ENCODE measurements at regions not wholly inside any gene's neighbourhood (a gene's known extent, or its start where the extent isn't known, plus 50 kb on each side); places are given as distances from the start of the nearest gene placed in this dataset.

GRCh38 chr14:104262515-104263514, 124.4 kb downstream of the KIF26A start (continued):
- TF ChIP-seq E2F5 (CRISPR knock-in tag; IDR thresholded peaks at IDR 0.05) (no peak), FOXP4 (CRISPR knock-in tag; IDR thresholded peaks at IDR 0.05) (no peak), ZNF671 (CRISPR knock-in tag; IDR thresholded peaks at IDR 0.05) (no peak), CTCF (IDR thresholded peaks at IDR 0.05) (no peak), MYBL2 (CRISPR knock-in tag; IDR thresholded peaks at IDR 0.05) (no peak), CBFB (CRISPR knock-in tag; IDR thresholded peaks at IDR 0.05; ENCODE audit: low read depth) (no peak)

- ChIA-PET POLR2A (no interaction called here), CTCF (no interaction called here)
- H3K27me3 Mint-ChIP-seq (ENCODE audit: low read depth), result no peaks in the 10 kb centered on the region; the same call in 1 of the 2 replicates
- H3K4me1 Mint-ChIP-seq, result peaks cover 7% of the 10 kb centered on the region
- DNase-seq (ENCODE audit: low spot score) (peak; percentile 8), ATAC-seq (no peak)
- H3K27ac Mint-ChIP-seq, result no peak overlapping the region
- H3K36me3 Mint-ChIP-seq, result peaks cover 11% of the 10 kb centered on the region
- TF ChIP-seq IRF2 (CRISPR knock-in tag; IDR thresholded peaks at IDR 0.05; ENCODE audit: borderline replicate concordance, low read depth) (no peak), HMGA2 (CRISPR knock-in tag; IDR thresholded peaks at IDR 0.05) (no peak), NFYB (CRISPR knock-in tag; conservative IDR thresholded peaks at IDR 0.05; ENCODE audit: low read depth) (no peak), ELF4 (CRISPR knock-in tag; IDR thresholded peaks at IDR 0.05; ENCODE audit: low read depth) (no peak), ZNF317 (CRISPR knock-in tag; IDR thresholded peaks at IDR 0.05; ENCODE audit: borderline replicate concordance, low read depth) (no peak), CREM (CRISPR knock-in tag; IDR thresholded peaks at IDR 0.05) (no peak), CBFB (CRISPR knock-in tag; IDR thresholded peaks at IDR 0.05; ENCODE audit: low read depth) (no peak), EMX1 (CRISPR knock-in tag; IDR thresholded peaks at IDR 0.05) (no peak), ZNF232 (CRISPR knock-in tag; IDR thresholded peaks at IDR 0.05) (no peak), ZNF396 (CRISPR knock-in tag; IDR thresholded peaks at IDR 0.05; ENCODE audit: borderline replicate concordance) (no peak), ZNF121 (CRISPR knock-in tag; IDR thresholded peaks at IDR 0.05) (no peak), USF2 (CRISPR knock-in tag; IDR thresholded peaks at IDR 0.05) (no peak), PRRX2 (CRISPR knock-in tag; IDR thresholded peaks at IDR 0.05) (no peak), ZNF423 (CRISPR knock-in tag; IDR thresholded peaks at IDR 0.05) (no peak), TEAD1 (CRISPR knock-in tag; IDR thresholded peaks at IDR 0.05) (no peak)
- H3K9me3 Mint-ChIP-seq, result peaks cover 25% of the 10 kb centered on the region
- H3K4me3 Mint-ChIP-seq, result no peak overlapping the region
Measured at GRCh38 chr14:104263675-104264358, 125.4 kb downstream of the KIF26A start.

Data from WTC11 (cell line).